ENCODE measurements at regions not wholly inside any gene's neighbourhood (a gene's known extent, or its start where the extent isn't known, plus 50 kb on each side); places are given as distances from the start of the nearest gene placed in this dataset.

DNA sequence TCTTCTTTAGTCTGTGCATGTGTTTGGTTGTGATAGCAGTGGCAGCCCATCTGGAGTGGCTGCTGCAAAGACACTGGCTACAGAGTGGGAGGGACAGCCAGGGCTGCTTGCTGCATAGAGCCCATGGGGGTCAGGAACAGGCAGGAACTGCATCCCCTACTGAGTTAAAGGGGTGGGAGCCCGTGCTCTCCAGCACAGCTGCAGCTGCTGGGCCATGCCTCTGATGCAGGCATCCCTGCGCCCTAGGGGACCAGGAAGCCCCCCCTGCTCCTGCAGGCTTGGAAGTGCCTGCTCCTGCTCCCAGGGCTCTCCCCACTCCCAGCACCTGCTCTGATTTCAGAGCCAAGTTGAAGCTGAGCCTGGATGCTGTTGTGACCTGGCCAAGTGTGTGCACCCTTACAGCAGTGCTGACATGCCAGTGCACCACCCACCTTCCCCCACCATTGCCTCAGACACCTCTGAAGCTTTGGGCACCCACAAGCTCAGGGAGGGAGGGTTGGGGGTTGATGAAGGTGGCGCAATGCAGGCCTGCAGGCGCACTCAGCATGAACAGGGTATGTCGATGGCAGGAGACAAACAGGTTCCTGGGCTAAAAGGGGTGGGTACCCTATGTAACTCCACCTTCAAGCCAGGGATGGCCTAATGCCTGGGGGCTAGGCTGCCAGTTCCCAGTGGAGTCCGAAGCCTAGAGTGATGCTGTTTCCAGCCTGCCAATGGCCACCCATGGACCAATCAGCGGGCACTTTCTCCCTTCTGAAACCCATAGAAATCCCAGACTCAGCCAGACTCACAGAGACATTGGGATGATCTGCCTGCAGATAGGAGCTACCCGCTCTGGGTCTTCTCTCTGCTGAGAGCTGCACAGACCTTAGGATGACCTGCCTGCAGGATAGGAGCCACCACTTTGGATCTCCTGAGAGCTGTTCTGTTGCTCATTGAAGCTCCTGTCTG lies 919.9 kb upstream of the MIR17HG start:
- Histone ChIP-seq H3K79me2 (ENCODE audit: low read depth) (no peaks in the 10 kb centered on the region), H3K4me3 (no peak overlapping the region), H3K27me3 (ENCODE audit: insufficient read depth, low read depth) (no peaks in the 10 kb centered on the region), H3K4me2 (no peak overlapping the region), H3K27ac (no peak overlapping the region), H3K9me2 (ENCODE audit: insufficient read depth) (no peaks in the 10 kb centered on the region), H4K20me1 (ENCODE audit: insufficient read depth) (no peaks in the 10 kb centered on the region), H3K4me1 (replicated peaks; ENCODE audit: insufficient read depth) (no peaks in the 10 kb centered on the region), H3K36me3 (ENCODE audit: low read depth) (no peaks in the 10 kb centered on the region), H3F3A (ENCODE audit: insufficient read depth, low read depth) (no peaks in the 10 kb centered on the region), H2AFZ (no peak overlapping the region), H3K9me3 (ENCODE audit: insufficient read depth, low read depth) (no peaks in the 10 kb centered on the region)
- ChIA-PET CTCF (no interaction called here), POLR2A (ENCODE audit: unreplicated experiment) (no interaction called here)
- no TSS peak for BruUV-seq (replicated peaks)
- no peak for TF ChIP-seq CTCF (conservative IDR thresholded peaks at IDR 0.05)
- no peak for TF ChIP-seq EZH2 (IDR thresholded peaks at IDR 0.05; ENCODE audit: low read depth)
- no peak for DNase-seq
- intact Hi-C loops (cut with micrococcal nuclease; ENCODE audit: unreplicated experiment) = no loop called here

- Histone ChIP-seq H3K27ac (no peak overlapping the region), H3K4me3 (no peak overlapping the region), H3K4me2 (no peak overlapping the region), H3K36me3 (ENCODE audit: low read depth) (no peaks in the 10 kb centered on the region), H3K79me2 (ENCODE audit: low read depth) (no peaks in the 10 kb centered on the region), H3K4me1 (replicated peaks; ENCODE audit: insufficient read depth) (no peaks in the 10 kb centered on the region), H3K9me3 (ENCODE audit: insufficient read depth, low read depth) (no peaks in the 10 kb centered on the region), H3F3A (ENCODE audit: insufficient read depth, low read depth) (no peaks in the 10 kb centered on the region), H3K9me2 (ENCODE audit: insufficient read depth) (no peaks in the 10 kb centered on the region), H3K27me3 (ENCODE audit: insufficient read depth, low read depth) (no peaks in the 10 kb centered on the region), H4K20me1 (ENCODE audit: insufficient read depth) (no peaks in the 10 kb centered on the region), H2AFZ (no peak overlapping the region)
- ChIA-PET POLR2A (ENCODE audit: unreplicated experiment) (no interaction called here), CTCF (no interaction called here)
- no peak for DNase-seq
- TF ChIP-seq CTCF (conservative IDR thresholded peaks at IDR 0.05) (no peak), EZH2 (IDR thresholded peaks at IDR 0.05; ENCODE audit: low read depth) (no peak)
- intact Hi-C loops (cut with micrococcal nuclease; ENCODE audit: unreplicated experiment) = no loop called here
- no TSS peak for BruUV-seq (replicated peaks)
Observed at GRCh38 chr13:90428522-90429210, 918.8 kb upstream of the MIR17HG start.

- Histone ChIP-seq H3K4me2 (no peak overlapping the region), H2AFZ (no peak overlapping the region), H3K27ac (no peak overlapping the region), H3K4me3 (no peak overlapping the region), H3K36me3 (ENCODE audit: low read depth) (no peaks in the 10 kb centered on the region), H3K9me3 (ENCODE audit: insufficient read depth, low read depth) (no peaks in the 10 kb centered on the region), H3K9me2 (ENCODE audit: insufficient read depth) (no peaks in the 10 kb centered on the region), H4K20me1 (ENCODE audit: insufficient read depth) (no peaks in the 10 kb centered on the region), H3K4me1 (replicated peaks; ENCODE audit: insufficient read depth) (no peaks in the 10 kb centered on the region), H3F3A (ENCODE audit: insufficient read depth, low read depth) (no peaks in the 10 kb centered on the region), H3K79me2 (ENCODE audit: low read depth) (no peaks in the 10 kb centered on the region), H3K27me3 (ENCODE audit: insufficient read depth, low read depth) (no peaks in the 10 kb centered on the region)
- DNase-seq = no peak
- TF ChIP-seq CTCF (conservative IDR thresholded peaks at IDR 0.05) (no peak), EZH2 (IDR thresholded peaks at IDR 0.05; ENCODE audit: low read depth) (no peak)
- intact Hi-C loops (cut with micrococcal nuclease; ENCODE audit: unreplicated experiment) = no loop called here
- ChIA-PET CTCF (no interaction called here), POLR2A (ENCODE audit: unreplicated experiment) (no interaction called here)
- no TSS peak for BruUV-seq (replicated peaks)
Observed at GRCh38 chr13:90430127-90430526, 917.4 kb upstream of the MIR17HG start.
